Right atrium auricular region (tissue), 2 donors: ENCODE measurements at regions not wholly inside any gene's neighbourhood (a gene's known extent, or its start where the extent isn't known, plus 50 kb on each side); places are given as distances from the start of the nearest gene placed in this dataset.

Experiments used
- DNase-seq: peaks from one replicate; pipeline ENCODE4 v3.0.0-alpha.2; 2019; ENCODE audit warnings: low spot score
- H3K27ac ChIP-seq, 2 donors: fragments of 200-600 bp; sonication (generic); 1 replicate in 1 of 2; 2 replicates in 1 of 2; pipeline ENCODE4 v1.5.1; 2016 to 2019
- H3K27me3 ChIP-seq, 2 donors: fragments of 200-600 bp; sonication (generic); one replicate each; pipeline versions ENCODE4 v1.5.1 to v1.6.0; 2017 to 2019
- H3K36me3 ChIP-seq: fragments of 200-600 bp; sonication (generic); one replicate; pipeline ENCODE4 v1.5.1; 2016
- H3K4me1 ChIP-seq, 2 donors: fragments of 200-600 bp; sonication (generic); one replicate each; pipeline versions ENCODE4 v1.5.1 to v1.6.0; 2017 to 2019
- H3K4me3 ChIP-seq, 2 donors: fragments of 200-600 bp; sonication (generic); 1 replicate in 1 of 2; 2 replicates in 1 of 2; pipeline ENCODE4 v1.5.1; 2017 to 2019; ENCODE audit warnings: mild to moderate bottlenecking in 1 of 2, moderate library complexity in 1 of 2
- H3K9me3 ChIP-seq, 2 donors: fragments of 200-600 bp; sonication (generic); one replicate each; pipeline ENCODE4 v1.5.1; 2019
- CTCF ChIP-seq, 2 donors: fragments of 200-600 bp; sonication (generic); IDR thresholded peaks; one replicate each; pipeline ENCODE4 v1.5.1; 2019; ENCODE audit warnings: antibody characterized with exemption in 2 of 2

GRCh38 chr3:81406318-81406717, 355.1 kb downstream of the GBE1 start:
- no peaks in the 10 kb centered on the region for H3K9me3 ChIP-seq
- no peaks in the 10 kb centered on the region for H3K36me3 ChIP-seq
- TF ChIP-seq CTCF (IDR thresholded peaks at IDR 0.05), result no peak
- no peak for DNase-seq
- no peak overlapping the region for H3K4me3 ChIP-seq
- no peaks in the 10 kb centered on the region for H3K4me1 ChIP-seq
- H3K27me3 ChIP-seq, result no peaks in the 10 kb centered on the region
- H3K27ac ChIP-seq, result no peak overlapping the region

GRCh38 chr3:81395739-81396513, 365.5 kb downstream of the GBE1 start:
- no peak overlapping the region for H3K27ac ChIP-seq
- TF ChIP-seq CTCF (IDR thresholded peaks at IDR 0.05), result no peak
- H3K9me3 ChIP-seq, result no peaks in the 10 kb centered on the region
- H3K4me3 ChIP-seq, result no peak overlapping the region
- H3K27me3 ChIP-seq, result no peaks in the 10 kb centered on the region
- H3K36me3 ChIP-seq, result no peaks in the 10 kb centered on the region
- DNase-seq, result no peak
- no peaks in the 10 kb centered on the region for H3K4me1 ChIP-seq

- Histone ChIP-seq H3K4me3 (no peak overlapping the region), H3K27me3 (no peaks in the 10 kb centered on the region), H3K4me1 (no peaks in the 10 kb centered on the region), H3K9me3 (no peaks in the 10 kb centered on the region), H3K36me3 (no peaks in the 10 kb centered on the region), H3K27ac (no peak overlapping the region)
- TF ChIP-seq CTCF (IDR thresholded peaks at IDR 0.05), result no peak
- no peak for DNase-seq
Observed at GRCh38 chr3:81394651-81395524, 366.6 kb downstream of the GBE1 start.

GRCh38 chr3:81393251-81393650, 368.2 kb downstream of the GBE1 start:
- H3K27me3 ChIP-seq, result no peaks in the 10 kb centered on the region
- TF ChIP-seq CTCF (IDR thresholded peaks at IDR 0.05), result no peak

GRCh38 chr3:81390796-81391195, 370.6 kb downstream of the GBE1 start:
- TF ChIP-seq CTCF (IDR thresholded peaks at IDR 0.05), result no peak
- Histone ChIP-seq H3K27ac (no peak overlapping the region), H3K9me3 (no peaks in the 10 kb centered on the region), H3K27me3 (no peaks in the 10 kb centered on the region), H3K4me1 (no peaks in the 10 kb centered on the region), H3K36me3 (no peaks in the 10 kb centered on the region), H3K4me3 (no peak overlapping the region)
- DNase-seq, result no peak

More at GRCh38 chr3:81393251-81393650, 368.2 kb downstream of the GBE1 start:
- H3K36me3 ChIP-seq, result no peaks in the 10 kb centered on the region
- H3K9me3 ChIP-seq, result no peaks in the 10 kb centered on the region
- H3K4me3 ChIP-seq, result no peak overlapping the region
- no peaks in the 10 kb centered on the region for H3K4me1 ChIP-seq
- DNase-seq, result no peak
- H3K27ac ChIP-seq, result no peak overlapping the region
